Colonic mucosa (tissue), 4 donors: ENCODE measurements at regions not wholly inside any gene's neighbourhood (a gene's known extent, or its start where the extent isn't known, plus 50 kb on each side); places are given as distances from the start of the nearest gene placed in this dataset.
A peak's percentile ranks its signal among the peaks of the same experiment; 100 is the strongest.

Source experiments
- DNase-seq: peaks from one replicate; pipeline ENCODE4 v3.0.0-alpha.2; 2020
- H3K27ac ChIP-seq: fragments of 200-600 bp; one replicate; pipeline ENCODE4 v1.8.0; 2021
- H3K27me3 ChIP-seq: fragments of 200-600 bp; one replicate; pipeline ENCODE4 v1.8.0; 2021
- H3K36me3 ChIP-seq: fragments of 200-600 bp; one replicate; pipeline ENCODE4 v1.8.0; 2021
- H3K4me1 ChIP-seq: fragments of 200-600 bp; one replicate; pipeline ENCODE4 v1.8.0; 2021; ENCODE audit warnings: mild to moderate bottlenecking
- H3K4me3 ChIP-seq: fragments of 200-600 bp; one replicate; pipeline ENCODE4 v1.8.0; 2021
- H3K9ac ChIP-seq, 2 donors: one replicate each; pipeline ENCODE4 v1.7.0; 2013; ENCODE audit warnings: control low read depth in 2 of 2, low read depth in 2 of 2, low read length in 2 of 2
- H3K9me3 ChIP-seq: fragments of 200-600 bp; one replicate; pipeline ENCODE4 v1.8.0; 2021
- intact Hi-C: fragments of 100-400 bp; cut with DNase I; formaldehyde crosslinking; loops from one replicate; pipeline ENCODE4 v1.14.1; 2022
- TF ChIP-seq, protein P1 (sequence below): fragments of 200-600 bp; IDR thresholded peaks from one replicate; pipeline ENCODE4 v1.8.0; 2022; ENCODE audit warnings: antibody characterized with exemption, mild to moderate bottlenecking
- donor health status: healthy.
- donor health status: DM: no; HTN: no; CAD: no.
- donor health status: DM: no; HTN: no; CAD: no.

DNA sequence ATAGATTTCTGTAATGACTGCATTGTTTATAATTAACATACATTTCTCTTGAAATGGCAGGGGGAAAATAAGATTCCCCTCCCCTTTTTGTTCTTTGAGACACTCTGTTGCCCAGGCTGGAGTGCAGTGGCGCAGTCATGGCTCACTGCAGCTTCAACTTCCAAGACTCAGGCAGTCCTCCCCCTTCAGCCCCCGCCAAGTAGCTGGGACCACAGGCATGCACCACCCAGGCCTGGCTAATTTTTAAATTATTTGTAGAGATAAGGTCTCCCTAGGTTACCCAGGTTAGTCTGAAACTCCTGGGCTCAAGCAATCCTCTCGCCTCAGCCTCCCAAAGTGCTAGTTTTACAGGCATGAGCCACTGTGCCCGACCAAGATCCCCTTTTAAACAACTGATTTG, 67.7 kb downstream of the KATNIP start:
- Histone ChIP-seq H3K36me3 (no peaks in the 10 kb centered on the region), H3K27me3 (no peaks in the 10 kb centered on the region), H3K9me3 (no peaks in the 10 kb centered on the region), H3K9ac (no peak overlapping the region), H3K4me3 (no peak overlapping the region), H3K4me1 (no peaks in the 10 kb centered on the region), H3K27ac (no peak overlapping the region)
- intact Hi-C loops, result no loop called here
- DNase-seq, result no peak
- TF ChIP-seq, protein P1, sequence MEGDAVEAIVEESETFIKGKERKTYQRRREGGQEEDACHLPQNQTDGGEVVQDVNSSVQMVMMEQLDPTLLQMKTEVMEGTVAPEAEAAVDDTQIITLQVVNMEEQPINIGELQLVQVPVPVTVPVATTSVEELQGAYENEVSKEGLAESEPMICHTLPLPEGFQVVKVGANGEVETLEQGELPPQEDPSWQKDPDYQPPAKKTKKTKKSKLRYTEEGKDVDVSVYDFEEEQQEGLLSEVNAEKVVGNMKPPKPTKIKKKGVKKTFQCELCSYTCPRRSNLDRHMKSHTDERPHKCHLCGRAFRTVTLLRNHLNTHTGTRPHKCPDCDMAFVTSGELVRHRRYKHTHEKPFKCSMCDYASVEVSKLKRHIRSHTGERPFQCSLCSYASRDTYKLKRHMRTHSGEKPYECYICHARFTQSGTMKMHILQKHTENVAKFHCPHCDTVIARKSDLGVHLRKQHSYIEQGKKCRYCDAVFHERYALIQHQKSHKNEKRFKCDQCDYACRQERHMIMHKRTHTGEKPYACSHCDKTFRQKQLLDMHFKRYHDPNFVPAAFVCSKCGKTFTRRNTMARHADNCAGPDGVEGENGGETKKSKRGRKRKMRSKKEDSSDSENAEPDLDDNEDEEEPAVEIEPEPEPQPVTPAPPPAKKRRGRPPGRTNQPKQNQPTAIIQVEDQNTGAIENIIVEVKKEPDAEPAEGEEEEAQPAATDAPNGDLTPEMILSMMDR, result no peak

DNA sequence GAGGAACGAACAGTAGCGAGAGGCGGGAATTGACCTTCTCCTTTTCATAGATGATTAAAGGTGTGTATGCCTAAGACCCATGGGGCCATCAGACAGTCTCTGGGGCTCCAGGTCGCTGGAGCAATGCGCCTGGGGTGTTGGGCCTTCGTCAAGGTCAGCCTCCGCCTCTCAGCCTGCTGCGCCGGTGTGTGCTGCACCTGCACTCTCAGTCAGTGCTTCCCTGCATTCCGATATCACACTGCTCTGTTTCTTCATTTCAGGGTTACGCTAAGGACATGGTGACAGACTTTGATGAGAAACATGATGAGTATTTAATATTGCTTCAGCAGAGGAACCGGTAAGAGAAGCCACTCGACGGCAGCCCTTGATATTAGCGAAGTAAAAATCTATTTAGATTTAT, 68.2 kb downstream of the KATNIP start:
- intact Hi-C loops, result no loop called here
- Histone ChIP-seq H3K4me3 (no peak overlapping the region), H3K27me3 (no peaks in the 10 kb centered on the region), H3K4me1 (no peaks in the 10 kb centered on the region), H3K9ac (no peak overlapping the region), H3K27ac (no peak overlapping the region), H3K9me3 (no peaks in the 10 kb centered on the region), H3K36me3 (no peaks in the 10 kb centered on the region)
- no peak for DNase-seq
- TF ChIP-seq, protein P1, result no peak

DNA sequence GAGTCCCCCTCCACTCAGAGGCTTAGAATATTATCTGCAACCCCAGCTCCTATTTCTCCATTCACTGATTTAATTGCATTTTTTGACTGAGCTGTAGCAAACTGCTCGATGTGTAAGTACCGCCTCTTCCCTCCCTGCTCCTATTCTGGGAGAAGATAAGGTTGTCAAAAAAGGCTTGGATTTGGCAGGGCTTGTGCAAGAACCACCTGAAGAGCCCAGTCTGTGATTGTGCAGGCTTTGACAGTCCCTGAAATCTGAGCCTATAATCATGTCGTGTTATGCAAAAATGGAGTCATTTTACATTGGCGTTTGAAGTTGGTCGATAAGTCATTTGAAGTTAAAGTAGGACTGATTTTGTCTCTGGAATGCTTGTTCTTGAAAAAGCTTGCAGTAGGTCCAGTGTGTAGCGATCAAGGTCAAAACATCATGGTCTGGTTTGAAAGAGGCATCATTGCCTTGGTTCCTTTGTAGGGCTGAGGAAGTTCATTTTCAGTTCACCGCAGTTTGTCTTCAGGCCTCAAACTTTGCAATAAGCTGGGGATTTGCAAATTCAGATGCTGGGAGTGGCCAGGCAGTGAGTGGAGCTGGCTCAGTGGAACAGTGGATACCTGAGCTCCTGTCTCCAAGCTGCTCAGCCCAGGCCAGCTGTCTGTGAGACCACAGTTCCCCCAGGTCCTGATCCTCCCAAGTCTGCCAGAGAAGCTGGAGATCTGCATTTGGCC, 68.8 kb downstream of the KATNIP start:
- Histone ChIP-seq H3K9me3 (no peaks in the 10 kb centered on the region), H3K36me3 (no peaks in the 10 kb centered on the region), H3K4me1 (no peaks in the 10 kb centered on the region), H3K27me3 (no peaks in the 10 kb centered on the region), H3K9ac (no peak overlapping the region), H3K27ac (no peak overlapping the region), H3K4me3 (no peak overlapping the region)
- TF ChIP-seq, protein P1, result no peak
- intact Hi-C loops, result no loop called here
- DNase-seq, result no peak

DNA sequence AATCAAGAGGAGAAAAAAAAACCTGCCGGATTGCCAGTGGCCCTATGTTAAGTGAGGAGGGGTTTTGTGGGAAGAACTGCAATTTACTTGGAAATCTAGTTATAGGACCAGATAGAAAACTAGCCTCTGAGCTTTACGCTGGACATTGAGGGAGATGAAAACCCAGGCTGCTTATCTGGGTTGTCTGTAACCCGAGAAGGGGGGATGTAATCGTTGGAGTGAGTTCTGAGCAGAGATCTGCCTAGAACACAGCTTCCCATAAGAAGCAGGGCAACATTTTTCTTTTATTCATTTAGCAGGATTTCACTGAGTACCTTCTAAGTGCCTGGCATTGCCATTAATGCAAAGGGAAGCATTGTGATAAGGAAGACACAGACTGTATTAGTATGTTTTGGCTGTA, 70.6 kb downstream of the KATNIP start:
- Histone ChIP-seq H3K4me1 (peaks cover 8% of the 10 kb centered on the region), H3K9ac (no peak overlapping the region), H3K36me3 (no peaks in the 10 kb centered on the region), H3K4me3 (no peak overlapping the region), H3K27ac (no peak overlapping the region), H3K9me3 (no peaks in the 10 kb centered on the region), H3K27me3 (no peaks in the 10 kb centered on the region)
- intact Hi-C loops, result no loop called here
- TF ChIP-seq, protein P1, result no peak
- DNase-seq, result no peak

DNA sequence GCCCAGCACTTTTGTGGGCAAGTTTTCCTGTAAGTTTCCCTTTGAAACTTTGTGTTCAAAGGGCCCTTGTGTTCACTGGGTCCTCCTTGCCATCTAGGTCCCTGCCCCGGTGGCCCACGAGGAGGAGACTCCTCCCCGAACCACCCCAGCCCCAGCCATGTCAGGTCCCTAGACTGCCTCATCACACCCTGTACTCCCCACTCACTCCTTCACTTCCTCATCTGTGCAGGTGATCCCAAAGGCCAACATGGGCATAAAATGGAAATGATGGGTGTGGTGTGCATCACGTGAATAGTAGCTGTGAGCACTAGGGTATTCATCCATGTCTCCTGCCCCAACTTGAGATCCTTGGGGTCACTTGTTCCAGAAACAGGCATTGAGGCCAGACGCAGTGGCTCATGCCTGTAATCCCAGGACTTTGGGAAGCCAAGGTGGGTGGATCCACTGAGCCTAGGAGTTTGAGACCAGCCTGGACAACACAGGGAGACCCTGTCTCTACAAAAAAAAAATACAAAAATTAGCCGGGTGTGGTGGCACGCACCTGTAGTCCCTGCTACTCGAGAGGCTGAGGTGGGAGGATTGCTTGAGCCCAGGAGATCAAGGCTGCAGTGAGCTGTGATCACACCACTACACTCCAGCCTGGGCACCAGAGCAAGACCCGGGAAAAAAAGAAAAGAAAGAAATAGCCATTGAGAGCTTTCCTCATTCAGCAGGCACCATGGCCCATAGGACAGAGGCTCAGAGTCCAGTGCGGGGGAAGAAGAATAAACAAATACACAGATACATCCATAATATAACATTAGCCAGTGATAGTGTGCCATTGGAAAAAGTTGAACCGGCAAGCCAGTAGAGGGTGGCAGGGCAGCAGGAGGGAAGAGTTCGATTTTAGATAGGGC, 74.5 kb downstream of the KATNIP start:
- H3K27me3 ChIP-seq, result no peaks in the 10 kb centered on the region
- peak overlapping the region in 1 of 2 donors; percentile 49 for H3K9ac ChIP-seq
- no peaks in the 10 kb centered on the region for H3K36me3 ChIP-seq
- H3K9me3 ChIP-seq, result no peaks in the 10 kb centered on the region
- peak; percentile 69 for DNase-seq
- H3K27ac ChIP-seq, result peak overlapping the region; percentile 7
- H3K4me3 ChIP-seq, result no peak overlapping the region
- H3K4me1 ChIP-seq, result peaks cover 8% of the 10 kb centered on the region
- TF ChIP-seq, protein P1, result no peak
- intact Hi-C loops, result no loop called here
